GM18499 (cell line): ENCODE measurements at regions not wholly inside any gene's neighbourhood (a gene's known extent, or its start where the extent isn't known, plus 50 kb on each side); places are given as distances from the start of the nearest gene placed in this dataset.

Experiments
- ATAC-seq: cut with Tn5 transposase; IDR thresholded peaks from one replicate; pipeline ENCODE4 v1.9.1; 2021; ENCODE audit warnings: moderate number of reproducible peaks; ENCODE audit not compliant: insufficient read depth, unreplicated experiment

DNA sequence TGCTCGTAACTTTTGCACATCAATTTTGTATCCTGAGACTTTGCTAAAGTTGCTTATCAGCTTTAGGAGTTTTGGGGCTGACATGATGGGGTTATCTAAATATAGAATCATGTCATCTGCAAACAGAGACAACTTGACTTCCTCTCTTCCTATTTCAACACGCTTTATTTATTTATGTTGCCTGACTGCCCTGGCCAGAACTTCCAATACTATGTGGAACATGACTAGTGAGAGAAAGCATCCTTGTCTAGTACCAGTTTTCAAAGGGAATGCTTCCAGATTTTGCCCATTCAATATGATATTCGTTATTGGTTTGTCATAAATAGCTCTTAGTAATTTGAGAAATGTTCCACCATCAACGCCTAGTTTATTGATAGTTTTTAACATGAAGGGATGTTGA lies 65.4 kb upstream of the CDH12 start:
- ATAC-seq: no peak

DNA sequence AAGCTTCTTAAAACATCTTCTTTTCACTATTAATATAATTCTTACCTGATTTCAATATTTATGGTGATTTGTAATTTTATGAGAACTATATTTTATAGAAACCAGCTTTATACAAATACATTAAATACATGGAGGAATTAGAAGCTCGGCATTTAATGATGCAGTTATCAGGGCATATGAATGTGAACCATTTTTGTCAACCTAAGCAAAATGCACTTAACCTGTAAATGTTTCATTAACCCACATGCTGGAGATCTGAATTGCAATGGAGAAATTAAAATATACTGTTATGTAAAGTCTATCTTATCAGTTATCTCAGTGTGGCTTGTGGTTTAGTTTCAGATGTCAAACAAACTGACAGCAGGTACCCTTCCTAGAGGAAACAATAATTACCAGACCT lies 63.2 kb upstream of the CDH12 start:
- no peak for ATAC-seq

DNA sequence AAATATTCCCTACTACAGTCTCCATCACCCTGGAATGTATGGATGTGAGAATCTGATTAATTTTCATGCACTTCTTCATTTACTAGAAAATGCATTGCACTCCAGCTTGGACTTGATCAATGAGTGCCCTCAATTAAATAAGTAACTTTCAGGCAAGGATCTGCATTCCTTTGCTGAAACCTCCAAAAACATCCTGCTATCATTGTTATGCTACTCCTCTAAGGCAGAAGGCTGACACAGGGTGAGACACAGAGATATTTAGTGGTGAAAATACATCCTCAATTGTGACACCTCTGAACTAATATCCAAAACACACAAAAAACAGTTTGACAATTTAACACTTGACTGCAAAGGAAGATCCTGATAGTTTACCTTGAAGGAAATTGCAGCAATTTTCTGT lies 57.9 kb upstream of the CDH12 start:
- ATAC-seq: no peak

DNA sequence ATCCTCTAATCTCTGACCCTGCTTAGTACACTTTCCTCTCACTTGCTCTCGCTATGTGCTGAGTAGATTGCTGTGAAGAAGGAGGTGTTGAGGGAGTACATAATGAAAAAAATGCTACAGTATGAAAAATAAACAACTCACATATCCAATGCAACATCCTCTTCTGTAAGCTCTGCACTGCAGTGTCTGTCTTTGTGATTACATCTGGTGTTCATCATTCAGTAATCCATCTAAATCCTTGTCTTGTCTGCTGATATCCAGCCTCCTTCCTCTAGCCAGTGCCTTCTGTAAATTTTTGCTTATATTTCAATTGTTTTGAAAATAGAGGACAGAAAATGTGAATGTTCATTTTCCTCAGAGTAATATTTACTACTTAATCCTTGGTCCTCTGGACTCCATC lies 57.4 kb upstream of the CDH12 start:
- ATAC-seq: no peak

DNA sequence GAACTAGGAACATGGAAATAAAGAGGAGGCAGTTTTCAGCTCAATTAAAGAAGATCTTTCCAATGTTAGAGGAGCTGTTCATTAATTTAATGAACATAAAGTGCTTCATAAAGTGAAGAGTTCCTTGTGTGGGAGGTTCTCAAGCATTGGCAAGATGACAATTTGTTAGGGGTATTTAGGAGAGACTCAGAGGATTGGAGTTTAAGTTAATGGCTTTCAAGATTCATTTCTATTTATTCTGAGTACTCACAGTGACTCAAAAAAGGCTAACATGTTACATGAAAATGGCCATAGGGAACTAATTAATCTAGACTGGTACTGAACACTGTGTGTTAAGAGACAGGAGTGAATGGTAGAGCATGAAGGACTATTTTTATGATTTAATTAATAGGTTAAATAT lies 55.4 kb upstream of the CDH12 start:
- ATAC-seq: no peak

- ATAC-seq: no peak
Measured at GRCh38 chr5:22908129-22908528, 55.0 kb upstream of the CDH12 start.
